B cell (primary cell): ENCODE measurements at regions not wholly inside any gene's neighbourhood (a gene's known extent, or its start where the extent isn't known, plus 50 kb on each side); places are given as distances from the start of the nearest gene placed in this dataset.

ENCODE experiments used
- ATAC-seq: fragments of 200-7000 bp; cut with Tn5 transposase; one replicate; pipeline ENCODE4 v1.10.0; 2021; ENCODE audit warnings: low read depth, mild to moderate bottlenecking, moderate number of reproducible peaks, moderate library complexity
- CTCF ChIA-PET: fragments of 350-600 bp; sonication (Branson Sonifier 250); formaldehyde crosslinking; loops from one replicate; lab custom pipeline; 2021; ENCODE audit warnings: antibody characterized with exemption, inconsistent platforms; lab: Charles Lee
- POLR2A ChIA-PET: fragments of 350-600 bp; sonication (Branson Sonifier 250); formaldehyde crosslinking; loops from one replicate; lab custom pipeline; 2021; ENCODE audit warnings: antibody characterized with exemption; lab: Charles Lee
- DNase-seq: peaks from one replicate; pipeline ENCODE4 v3.0.0; 2013
- H2AFZ ChIP-seq: 2 replicates; pipeline ENCODE4 v1.6.1; 2012; ENCODE audit warnings: mild to moderate bottlenecking, low read depth, low read length; ENCODE audit not compliant: insufficient read depth, poor library complexity, severe bottlenecking
- H3K27ac ChIP-seq, 2 donors: 1 replicate in 1 of 2; 2 replicates in 1 of 2; pipeline ENCODE4 v1.5.1; 2012 to 2013; ENCODE audit warnings: low read length in 2 of 2, mild to moderate bottlenecking in 2 of 2, moderate library complexity in 1 of 2
- H3K27me3 ChIP-seq, 4 experiments: fragments of 200-600 bp in 1 of 4; sonication (generic) in 1 of 4; replicated peaks in 1 of 4; 1 replicate in 2 of 4; 2 replicates in 2 of 4; pipeline versions ENCODE4 v1.6.1 to v1.7.0; 2013 to 2016; ENCODE audit warnings: low read length in 3 of 4, mild to moderate bottlenecking in 2 of 4, mixed read lengths in 1 of 4, moderate library complexity in 1 of 4; ENCODE audit not compliant: insufficient read depth in 4 of 4, control insufficient read depth in 3 of 4; ENCODE audit errors: control extremely low read depth in 1 of 4
- H3K36me3 ChIP-seq, 2 experiments: replicated peaks in 1 of 2; 1 replicate in 1 of 2; 2 replicates in 1 of 2; pipeline versions ENCODE4 v1.6.1 to v1.7.1; 2013; ENCODE audit warnings: low read length in 1 of 2; ENCODE audit not compliant: insufficient read depth in 2 of 2, control insufficient read depth in 1 of 2; ENCODE audit errors: control extremely low read depth in 1 of 2, extremely low read depth in 1 of 2
- H3K4me1 ChIP-seq, 2 donors: fragments of 200-600 bp in 1 of 2; sonication (generic) in 1 of 2; 1 replicate in 1 of 2; 2 replicates in 1 of 2; pipeline versions ENCODE4 v1.5.1 to v1.6.1; 2013 to 2017; ENCODE audit warnings: low read length in 2 of 2; ENCODE audit not compliant: control insufficient read depth in 2 of 2, insufficient read depth in 2 of 2
- H3K4me2 ChIP-seq: replicated peaks from 2 replicates; pipeline ENCODE3; 2012; ENCODE audit warnings: mild to moderate bottlenecking, low read depth, low read length; ENCODE audit not compliant: poor library complexity, severe bottlenecking
- H3K4me3 ChIP-seq, 5 experiments: fragments of 200-600 bp in 1 of 5; sonication (generic) in 1 of 5; 1 replicate in 3 of 5; 2 replicates in 2 of 5; pipeline versions ENCODE4 v1.5.1 to v1.7.0; 2011 to 2016; ENCODE audit warnings: low read length in 4 of 5, mild to moderate bottlenecking in 4 of 5, low read depth in 2 of 5, control low read depth in 1 of 5, moderate library complexity in 1 of 5; ENCODE audit not compliant: insufficient read depth in 1 of 5; ENCODE audit errors: control extremely low read depth in 1 of 5, extremely low read depth in 1 of 5
- H3K79me2 ChIP-seq: fragments of 200-600 bp; sonication (generic); one replicate; pipeline ENCODE4 v1.6.0; 2016; ENCODE audit warnings: low read length; ENCODE audit not compliant: control insufficient read depth, insufficient read depth
- H3K9ac ChIP-seq: fragments of 200-600 bp; sonication (generic); 2 replicates; pipeline ENCODE4 v1.6.1; 2017; ENCODE audit warnings: mild to moderate bottlenecking, low read length, moderate library complexity
- H3K9me3 ChIP-seq, 3 donors: one replicate each; pipeline versions ENCODE4 v1.6.1 to v1.7.1; 2013; ENCODE audit warnings: low read length in 2 of 3; ENCODE audit not compliant: control insufficient read depth in 2 of 3, insufficient read depth in 1 of 3; ENCODE audit errors: control extremely low read depth in 1 of 3
- H4K20me1 ChIP-seq: 2 replicates; pipeline ENCODE4 v1.6.0; 2012; ENCODE audit warnings: mild to moderate bottlenecking, low read length; ENCODE audit not compliant: insufficient read depth, control insufficient read depth, poor library complexity, severe bottlenecking
- H3K27ac Mint-ChIP-seq: one replicate; pipeline ENCODE4 v1.8.0; 2021; ENCODE audit warnings: mixed read lengths
- H3K27me3 Mint-ChIP-seq: one replicate; pipeline ENCODE4 v1.8.0; 2021; ENCODE audit warnings: mixed read lengths
- H3K4me1 Mint-ChIP-seq: one replicate; pipeline ENCODE4 v1.8.0; 2021; ENCODE audit warnings: mixed read lengths
- H3K4me3 Mint-ChIP-seq: one replicate; pipeline ENCODE4 v1.8.0; 2021; ENCODE audit warnings: mixed read lengths
- H3K9me3 Mint-ChIP-seq: one replicate; pipeline ENCODE4 v1.8.0; 2022; ENCODE audit warnings: mixed read lengths; ENCODE audit not compliant: insufficient read depth
- EZH2 ChIP-seq: IDR thresholded peaks from 2 replicates; pipeline ENCODE4 v1.6.1; 2012; ENCODE audit warnings: borderline replicate concordance, low read depth, mild to moderate bottlenecking, moderate library complexity, low read length; ENCODE audit not compliant: insufficient read depth, poor library complexity, severe bottlenecking
- WGBS: methylation state at CpG from one replicate; pipeline ENCODE4 v1.1.5; 2013; ENCODE audit warnings: missing lambda C conversion rate; ENCODE audit not compliant: insufficient coverage; 5-methylcytosine and 5-hydroxymethylcytosine counted together
- intact Hi-C: fragments of 100-400 bp; cut with micrococcal nuclease; formaldehyde crosslinking; loops from one replicate; pipeline ENCODE4 v1.10.0; 2022
- TF ChIP-seq, protein P1 (sequence below): fragments of 200-600 bp; IDR thresholded peaks from one replicate; pipeline ENCODE4 v1.8.0; 2022; ENCODE audit warnings: antibody characterized with exemption, mild to moderate bottlenecking

GRCh38 chr17:77403854-77404253, 263.1 kb downstream of the SEC14L1 start:
- ChIA-PET POLR2A (interaction anchor here (0.6 to 5.7 kb wide), 4 partner anchors 25 to 88 kb away, joined by 3 to 51 read pairs (median 26); no protein-coding TSS in a partner anchor), CTCF (interaction anchor here (0.6 to 25.8 kb wide), 7 partner anchors 8 to 91 kb away, joined by 3 to 699 read pairs (median 5); no protein-coding TSS in a partner anchor)
- Histone ChIP-seq H3K9me3 (no peaks in the 10 kb centered on the region), H4K20me1 (no peaks in the 10 kb centered on the region), H3K79me2 (peaks cover 84% of the 10 kb centered on the region), H3K4me2 (peak overlapping the region; percentile 87), H3K27me3 (no peaks in the 10 kb centered on the region), H3K9ac (peak overlapping the region; percentile 71), H3K4me3 (peak overlapping the region in 1 of 5 experiments; percentile 18), H2AFZ (no peak overlapping the region), H3K27ac (peak overlapping the region in 1 of 2 donors; percentile 90), H3K36me3 (peaks cover 0 to 10% of the 10 kb centered on the region in 2 experiments), H3K4me1 (peaks cover 80 to 97% of the 10 kb centered on the region in 2 donors)
- Mint-ChIP-seq H3K27me3 (no peaks in the 10 kb centered on the region), H3K4me1 (peaks cover 88% of the 10 kb centered on the region), H3K27ac (peak overlapping the region; percentile 95), H3K9me3 (no peaks in the 10 kb centered on the region), H3K4me3 (peak overlapping the region; percentile 20)
- intact Hi-C loops = loop anchor here (10.0 kb wide), 1 partner anchor 551 kb away; the partner anchor contains the start of gene TNRC6C
- TF ChIP-seq, protein P1, sequence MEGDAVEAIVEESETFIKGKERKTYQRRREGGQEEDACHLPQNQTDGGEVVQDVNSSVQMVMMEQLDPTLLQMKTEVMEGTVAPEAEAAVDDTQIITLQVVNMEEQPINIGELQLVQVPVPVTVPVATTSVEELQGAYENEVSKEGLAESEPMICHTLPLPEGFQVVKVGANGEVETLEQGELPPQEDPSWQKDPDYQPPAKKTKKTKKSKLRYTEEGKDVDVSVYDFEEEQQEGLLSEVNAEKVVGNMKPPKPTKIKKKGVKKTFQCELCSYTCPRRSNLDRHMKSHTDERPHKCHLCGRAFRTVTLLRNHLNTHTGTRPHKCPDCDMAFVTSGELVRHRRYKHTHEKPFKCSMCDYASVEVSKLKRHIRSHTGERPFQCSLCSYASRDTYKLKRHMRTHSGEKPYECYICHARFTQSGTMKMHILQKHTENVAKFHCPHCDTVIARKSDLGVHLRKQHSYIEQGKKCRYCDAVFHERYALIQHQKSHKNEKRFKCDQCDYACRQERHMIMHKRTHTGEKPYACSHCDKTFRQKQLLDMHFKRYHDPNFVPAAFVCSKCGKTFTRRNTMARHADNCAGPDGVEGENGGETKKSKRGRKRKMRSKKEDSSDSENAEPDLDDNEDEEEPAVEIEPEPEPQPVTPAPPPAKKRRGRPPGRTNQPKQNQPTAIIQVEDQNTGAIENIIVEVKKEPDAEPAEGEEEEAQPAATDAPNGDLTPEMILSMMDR = no peak
- no peak for TF ChIP-seq EZH2
- 51% methylated on average over 6 of the region's 9 CpGs for WGBS
- DNase-seq (no peak), ATAC-seq (no peak)
